ENCODE measurements at regions not wholly inside any gene's neighbourhood (a gene's known extent, or its start where the extent isn't known, plus 50 kb on each side); places are given as distances from the start of the nearest gene placed in this dataset.
"Not testable (repeated sequence)": the region's sequence is repeated elsewhere in the genome, so short reads cannot be mapped to it uniquely, and the experiment has no call there.

DNA sequence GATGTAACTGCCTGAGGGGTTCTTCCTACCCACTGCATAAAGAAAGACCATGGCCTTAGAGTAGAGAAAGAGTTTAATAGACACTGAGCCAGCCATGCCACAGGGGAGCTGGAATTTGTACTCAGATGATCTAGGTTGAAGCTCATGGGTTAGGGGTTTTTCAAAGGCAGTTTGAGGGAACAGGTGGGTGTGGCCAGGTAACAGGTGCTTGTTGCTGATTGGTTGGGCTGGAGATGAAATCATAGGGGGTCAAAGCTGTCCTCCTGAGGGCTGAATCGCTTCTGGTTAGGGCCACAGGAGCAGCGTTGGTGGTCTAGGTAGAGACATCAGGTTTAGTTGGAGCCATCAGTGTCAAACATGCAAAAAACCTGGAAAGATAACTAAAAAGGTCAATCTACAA is 59.2 kb upstream of the CSNK1A1L start:
- H3K9me3 ChIP-seq (ENCODE audit: low read length): no peaks in the 10 kb centered on the region
- no peak for DNase-seq
- no peak overlapping the region for H3K27ac Mint-ChIP-seq

DNA sequence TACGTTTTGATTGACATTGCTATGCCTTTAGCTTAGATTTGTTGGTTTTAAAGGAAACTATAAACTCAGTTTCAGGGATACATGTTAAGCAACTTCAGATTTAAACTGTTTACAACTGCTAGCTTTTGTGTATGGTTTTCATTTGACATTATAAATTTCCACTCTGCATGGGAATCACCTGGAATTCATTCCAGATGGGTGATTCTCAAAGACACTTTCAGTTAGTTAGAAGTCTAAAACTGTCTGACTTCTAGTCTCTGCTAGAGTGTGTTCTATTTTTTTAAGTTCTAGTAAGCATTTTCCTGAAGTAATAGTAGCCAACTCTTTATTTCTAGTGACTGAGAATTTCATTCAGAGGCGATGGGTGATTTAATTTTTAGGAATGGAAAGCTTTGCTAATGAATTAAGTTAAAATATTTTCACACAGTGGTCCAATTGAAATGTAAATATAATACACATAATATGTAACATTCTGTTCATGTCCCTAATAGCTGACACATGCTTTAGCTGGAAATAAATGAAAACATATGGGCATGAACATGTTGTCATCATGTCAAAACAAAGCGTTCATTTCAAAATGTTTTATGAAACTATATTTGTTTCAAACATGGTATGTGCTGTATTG is 58.3 kb upstream of the CSNK1A1L start:
- peaks cover 6 to 36% (median 9%) of the 10 kb centered on the region in 5 donors for H3K9me3 Mint-ChIP-seq
- H3K4me3 Mint-ChIP-seq: no peak overlapping the region
- no peaks in the 10 kb centered on the region for H3K27me3 Mint-ChIP-seq
- ChIA-PET CTCF (no interaction called here), POLR2A (no interaction called here)
- Histone ChIP-seq H3K27me3 (ENCODE audit: insufficient read depth, low read length, poor library complexity, severe bottlenecking) (no peaks in the 10 kb centered on the region), H3K27ac (ENCODE audit: low read depth, low read length) (no peak overlapping the region), H3K4me3 (ENCODE audit: low read length) (no peak overlapping the region), H3K4me1 (ENCODE audit: insufficient read depth, low read length) (no peaks in the 10 kb centered on the region), H3K36me3 (ENCODE audit: insufficient read depth, low read length) (no peaks in the 10 kb centered on the region), H3K9me3 (ENCODE audit: low read length) (no peaks in the 10 kb centered on the region)
- DNase-seq: no peak
- no peak overlapping the region for H3K27ac Mint-ChIP-seq
- H3K36me3 Mint-ChIP-seq: peaks cover 0 to 3% (median 0%) of the 10 kb centered on the region in 3 donors
- H3K4me1 Mint-ChIP-seq: no peaks in the 10 kb centered on the region

More for the DNA sequence above, 59.2 kb upstream of the CSNK1A1L start:
- POLR2A ChIA-PET: no interaction called here
- Histone ChIP-seq H3K27ac (ENCODE audit: low read depth, low read length) (no peak overlapping the region), H3K27me3 (ENCODE audit: insufficient read depth, low read length, poor library complexity, severe bottlenecking) (no peaks in the 10 kb centered on the region), H3K4me1 (ENCODE audit: insufficient read depth, low read length) (no peaks in the 10 kb centered on the region), H3K4me3 (ENCODE audit: low read length) (no peak overlapping the region), H3K36me3 (ENCODE audit: insufficient read depth, low read length) (no peaks in the 10 kb centered on the region)
- Mint-ChIP-seq H3K27me3 (no peaks in the 10 kb centered on the region), H3K4me3 (no peak overlapping the region), H3K4me1 (no peaks in the 10 kb centered on the region), H3K36me3 (peaks cover 0 to 3% (median 0%) of the 10 kb centered on the region in 3 donors), H3K9me3 (peaks cover 2 to 29% (median 6%) of the 10 kb centered on the region in 5 donors)
- CTCF ChIA-PET: interaction anchor here (0.6 kb wide), 1 partner anchor 234 kb away, joined by 3 read pairs; no protein-coding TSS in a partner anchor

DNA sequence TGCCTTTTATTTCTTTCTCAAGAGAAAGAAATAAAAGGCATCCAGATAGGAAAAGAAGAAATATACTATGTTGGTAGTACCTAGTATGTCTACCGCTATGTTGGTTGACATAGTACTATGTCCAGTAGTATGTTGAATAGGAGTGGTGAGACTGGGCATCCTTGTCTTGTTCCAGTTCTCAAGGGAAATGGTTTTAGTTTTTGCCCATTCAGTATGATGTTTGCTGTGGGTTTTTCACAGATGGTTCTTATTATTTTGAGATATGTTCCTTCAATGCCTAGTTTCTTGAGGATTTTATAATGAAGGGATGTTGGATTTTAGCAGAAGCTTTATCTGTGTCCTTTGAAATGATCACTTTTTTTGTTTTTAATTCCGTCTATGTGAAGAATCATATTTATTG is 53.0 kb upstream of the CSNK1A1L start:
- no peaks in the 10 kb centered on the region for H3K36me3 Mint-ChIP-seq
- H3K36me3 ChIP-seq (ENCODE audit: insufficient read depth, low read length): no peaks in the 10 kb centered on the region
- no peaks in the 10 kb centered on the region for H3K4me1 Mint-ChIP-seq
- no peaks in the 10 kb centered on the region for H3K9me3 ChIP-seq (ENCODE audit: low read length)
- H3K27ac ChIP-seq (ENCODE audit: low read depth, low read length): no peak overlapping the region
- ChIA-PET POLR2A (no interaction called here), CTCF (no interaction called here)
- no peaks in the 10 kb centered on the region for H3K4me1 ChIP-seq (ENCODE audit: insufficient read depth, low read length)
- DNase-seq: no peak
- H3K4me3 Mint-ChIP-seq: no peak overlapping the region
- no peak overlapping the region for H3K27ac Mint-ChIP-seq
- H3K9me3 Mint-ChIP-seq: peaks cover 7 to 40% (median 14%) of the 10 kb centered on the region in 5 donors
- no peak overlapping the region for H3K4me3 ChIP-seq (ENCODE audit: low read length)
- no peaks in the 10 kb centered on the region for H3K27me3 Mint-ChIP-seq
- no peaks in the 10 kb centered on the region for H3K27me3 ChIP-seq (ENCODE audit: insufficient read depth, low read length, poor library complexity, severe bottlenecking)

DNA sequence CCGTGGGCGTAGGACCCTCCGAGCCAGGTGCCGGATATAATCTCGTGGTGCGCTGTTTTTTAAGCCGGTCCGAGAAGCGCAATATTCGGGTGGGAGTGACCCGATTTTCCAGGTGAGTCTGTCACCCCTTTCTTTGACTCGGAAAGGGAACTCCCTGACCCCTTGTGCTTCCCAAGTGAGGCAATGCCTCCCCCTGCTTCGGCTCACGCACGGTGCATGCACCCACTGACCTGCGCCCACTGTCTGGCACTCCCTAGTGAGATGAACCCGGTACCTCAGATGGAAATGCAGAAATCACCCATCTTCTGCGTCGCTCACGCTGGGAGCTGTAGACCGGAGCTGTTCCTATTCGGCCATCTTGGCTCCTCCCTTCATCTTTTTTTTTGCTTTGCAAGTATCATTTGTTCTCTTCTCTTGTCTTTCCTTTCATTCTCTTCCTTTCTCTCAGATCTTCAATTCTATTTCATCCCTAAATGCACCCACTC is 50.2 kb upstream of the CSNK1A1L start:
- POLR2A ChIA-PET; H3K27me3 Mint-ChIP-seq; H3K36me3 ChIP-seq (ENCODE audit: insufficient read depth, low read length); H3K27me3 ChIP-seq (ENCODE audit: insufficient read depth, low read length, poor library complexity, severe bottlenecking); H3K4me1 ChIP-seq (ENCODE audit: insufficient read depth, low read length); H3K4me3 ChIP-seq (ENCODE audit: low read length); H3K4me3 Mint-ChIP-seq; CTCF ChIA-PET; H3K36me3 Mint-ChIP-seq; H3K27ac ChIP-seq (ENCODE audit: low read depth, low read length); H3K9me3 ChIP-seq (ENCODE audit: low read length); H3K4me1 Mint-ChIP-seq; DNase-seq; H3K27ac Mint-ChIP-seq: not testable (repeated sequence)
- H3K9me3 Mint-ChIP-seq: peaks cover 4 to 21% (median 12%) of the 10 kb centered on the region in 5 donors

Data from CD8-positive, alpha-beta memory T cell (primary cell).